ENCODE measurements at regions not wholly inside any gene's neighbourhood (a gene's known extent, or its start where the extent isn't known, plus 50 kb on each side); places are given as distances from the start of the nearest gene placed in this dataset.

- Histone ChIP-seq H4K20me1 (ENCODE audit: control insufficient read depth, insufficient read depth) (no peaks in the 10 kb centered on the region), H3K27ac (ENCODE audit: control insufficient read depth, insufficient read depth) (no peak overlapping the region), H3K79me2 (ENCODE audit: control insufficient read depth, insufficient read depth, low read length) (no peaks in the 10 kb centered on the region), H3K4me1 (ENCODE audit: control insufficient read depth, insufficient read depth, low read length) (no peaks in the 10 kb centered on the region), H2AFZ (ENCODE audit: control insufficient read depth, low read depth, low read length) (no peak overlapping the region), H3K4me2 (ENCODE audit: control insufficient read depth, insufficient read depth) (no peak overlapping the region), H3K9ac (ENCODE audit: control insufficient read depth, insufficient read depth, low read length) (no peak overlapping the region), H3K27me3 (replicated peaks in 1 of 2; ENCODE audit: control insufficient read depth in 2 of 2, insufficient read depth in 2 of 2, low read length in 1 of 2) (no peaks in the 10 kb centered on the region), H3K9me3 (replicated peaks; ENCODE audit: control insufficient read depth, insufficient read depth, low read length) (no peaks in the 10 kb centered on the region; the same call in 2 of the 3 replicates), H3K4me3 (no peak overlapping the region), H3K36me3 (ENCODE audit: control insufficient read depth in 2 of 2, insufficient read depth in 2 of 2, low read length in 1 of 2) (no peaks in the 10 kb centered on the region)
- no TSS peak for BruUV-seq (replicated peaks)
- CTCF ChIA-PET: interaction anchor here (0.8 to 1.3 kb wide), 4 partner anchors 20 to 28 kb away, joined by 3 to 4 read pairs (median 3); no protein-coding TSS in a partner anchor
- DNase-seq (ENCODE audit: low read depth, low spot score) (no peak), ATAC-seq (no peak), FAIRE-seq (no peak)
- intact Hi-C loops (cut with micrococcal nuclease; ENCODE audit: unreplicated experiment) (no loop called here), in situ Hi-C loops (cut with MboI) (no loop called here)
- POLR2A ChIA-PET: no interaction called here
- RAD21 ChIA-PET (ENCODE audit: unreplicated experiment): no interaction called here
- WGBS (ENCODE audit: insufficient coverage, insufficient replicate concordance, low lambda C conversion rate, missing lambda C conversion rate): 38% methylated on average over 2 of the region's 2 CpGs
- SMC1A ChIA-PET (ENCODE audit: uncharacterized antibody, unreplicated experiment): interaction anchor here (0.8 to 1.5 kb wide), 3 partner anchors 9 to 21 kb away, joined by 3 to 4 read pairs (median 3); no protein-coding TSS in a partner anchor
- TF ChIP-seq SMAD1 (IDR thresholded peaks at IDR 0.05; ENCODE audit: low read depth, partially characterized antibody) (no peak), MTA2 (IDR thresholded peaks at IDR 0.05; ENCODE audit: low read depth) (no peak), TARDBP (IDR thresholded peaks at IDR 0.05; ENCODE audit: borderline replicate concordance) (no peak), NFIC (IDR thresholded peaks at IDR 0.05; ENCODE audit: low read depth, low read length) (no peak), SUZ12 (IDR thresholded peaks at IDR 0.05; ENCODE audit: unreplicated experiment) (no peak), FOS (IDR thresholded peaks at IDR 0.05; ENCODE audit: borderline replicate concordance, extremely low read depth, insufficient read length) (no peak), IRF5 (IDR thresholded peaks at IDR 0.05; ENCODE audit: borderline replicate concordance) (no peak), CUX1 (IDR thresholded peaks at IDR 0.05; ENCODE audit: insufficient replicate concordance, low read depth, low read length) (no peak)
Measured at GRCh38 chr6:137610702-137611101, 116.5 kb upstream of the OLIG3 start.
